GM18517 (cell line): ENCODE measurements at regions not wholly inside any gene's neighbourhood (a gene's known extent, or its start where the extent isn't known, plus 50 kb on each side); places are given as distances from the start of the nearest gene placed in this dataset.

Experiments used
- ATAC-seq: cut with Tn5 transposase; IDR thresholded peaks from one replicate; pipeline ENCODE4 v1.9.1; 2021; ENCODE audit warnings: mild to moderate bottlenecking, moderate library complexity; ENCODE audit not compliant: unreplicated experiment

DNA sequence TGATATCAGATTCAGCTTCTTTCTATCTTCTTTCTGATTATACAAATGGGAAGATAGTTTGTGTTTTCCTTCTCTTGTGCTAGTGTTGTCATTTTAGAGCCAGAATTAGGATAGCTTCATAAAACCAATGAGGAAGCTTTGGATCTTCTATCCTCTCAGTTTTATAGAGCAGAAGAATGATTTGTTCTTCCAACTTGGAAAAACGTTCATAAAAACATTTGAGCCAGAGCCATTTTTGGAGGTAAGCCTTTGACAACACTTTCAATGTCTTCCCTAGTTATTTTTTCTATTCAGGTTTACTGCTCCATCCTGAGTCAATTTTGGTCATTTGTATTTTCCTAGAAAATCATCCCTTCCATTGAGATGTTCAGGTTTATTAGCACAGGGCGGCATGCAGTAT, 91.2 kb upstream of the MYOCD start:
- no peak for ATAC-seq

DNA sequence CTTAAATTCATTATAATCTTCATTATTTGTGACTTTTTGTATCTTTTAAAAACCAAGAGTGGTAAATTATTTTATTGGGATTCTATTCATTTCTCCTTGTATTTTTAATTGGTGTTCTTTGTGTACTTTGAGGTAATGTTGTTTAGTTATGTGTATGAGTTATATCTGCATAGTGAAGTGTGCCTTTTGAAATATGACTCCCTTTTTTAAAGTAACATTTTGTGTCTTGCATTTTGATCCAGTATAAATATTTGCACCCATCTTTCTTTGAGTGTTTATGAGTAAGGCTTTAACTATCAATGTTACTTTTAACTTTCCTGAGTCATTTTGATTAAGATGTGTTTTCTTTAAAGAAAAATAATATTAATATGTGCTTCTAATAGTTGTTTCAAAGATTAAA, 90.0 kb upstream of the MYOCD start:
- ATAC-seq: no peak

DNA sequence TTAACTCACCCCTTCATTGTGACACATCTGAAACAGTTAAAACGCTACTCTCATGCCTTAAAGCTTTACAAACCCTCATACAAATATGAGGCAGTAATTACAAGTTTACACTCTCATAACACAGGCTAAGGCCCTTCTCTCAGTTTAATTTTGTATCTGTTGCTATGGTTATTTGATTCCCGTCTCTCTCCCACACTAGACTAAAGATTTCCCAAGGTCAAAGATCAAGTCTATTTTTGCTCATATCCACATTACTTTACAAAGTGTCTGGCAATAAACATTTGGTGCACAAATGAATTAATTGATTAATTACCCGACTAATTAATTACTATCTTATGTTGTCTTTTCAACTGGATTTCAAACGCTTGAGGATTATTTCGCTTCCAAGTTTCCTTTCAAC, 86.4 kb upstream of the MYOCD start:
- no peak for ATAC-seq

GRCh38 chr17:12580640-12581039, 85.0 kb upstream of the MYOCD start:
- no peak for ATAC-seq

DNA sequence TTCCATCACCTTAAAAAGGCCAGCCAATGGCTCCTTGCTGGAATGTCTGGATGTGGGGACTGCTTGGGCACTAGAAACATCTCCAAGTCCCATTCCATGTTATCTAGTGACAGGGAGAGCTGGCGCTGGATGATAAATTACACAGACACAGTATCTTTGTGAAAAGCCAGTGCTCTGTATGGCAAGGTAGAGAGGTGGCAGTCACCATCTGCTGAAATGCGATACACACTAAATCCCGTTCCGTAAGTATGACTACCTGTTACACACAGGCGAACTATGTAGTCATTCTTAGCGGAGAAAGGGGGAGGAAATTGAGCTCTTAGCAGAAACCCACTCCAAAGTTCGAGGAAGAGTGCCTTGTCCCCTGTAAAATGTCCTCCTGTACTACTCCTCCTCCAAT, 81.0 kb upstream of the MYOCD start:
- no peak for ATAC-seq

GRCh38 chr17:12588531-12588930, 77.2 kb upstream of the MYOCD start:
- ATAC-seq: no peak

- no peak for ATAC-seq
Observed at GRCh38 chr17:12590417-12590816, 75.3 kb upstream of the MYOCD start.

GRCh38 chr17:12591021-12591735, 74.5 kb upstream of the MYOCD start:
- no peak for ATAC-seq

DNA sequence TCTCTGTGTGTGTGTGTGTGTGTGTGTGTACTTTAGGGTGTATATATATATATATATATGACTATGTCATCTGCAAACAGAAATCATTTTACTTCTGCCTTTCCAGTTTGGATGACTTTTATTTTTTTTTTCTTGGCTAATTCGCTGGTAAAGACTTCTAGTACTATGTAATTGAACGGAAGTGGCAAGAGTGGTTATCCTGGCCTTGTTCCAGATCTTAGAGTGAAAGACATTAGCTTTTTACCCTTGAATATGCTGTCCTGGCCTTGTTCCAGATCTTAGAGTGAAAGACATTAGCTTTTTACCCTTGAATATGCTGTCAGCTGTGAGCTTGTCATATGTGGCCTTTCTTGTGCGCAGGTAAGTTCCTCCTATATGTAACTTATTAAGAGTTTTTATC, 72.7 kb upstream of the MYOCD start:
- no peak for ATAC-seq

GRCh38 chr17:12596961-12597360, 68.7 kb upstream of the MYOCD start:
- ATAC-seq: no peak

DNA sequence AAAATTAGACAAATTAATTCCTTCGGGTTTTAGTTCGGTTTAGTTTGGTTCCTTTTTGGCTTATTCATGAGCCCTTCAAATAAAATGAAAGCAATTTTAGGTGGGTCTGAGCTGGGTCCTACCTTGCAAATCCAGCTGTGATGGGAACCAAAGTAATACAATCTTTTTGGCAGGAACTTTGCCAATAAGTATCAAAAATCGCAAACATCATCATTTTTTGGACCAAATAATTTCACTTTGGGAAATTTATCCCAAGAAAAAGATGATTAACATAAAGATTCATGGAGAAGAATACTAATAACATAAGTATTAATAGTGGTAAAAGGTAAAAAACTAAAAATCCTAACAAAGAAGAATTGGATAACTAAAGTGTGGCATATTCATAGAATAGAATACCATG, 67.8 kb upstream of the MYOCD start:
- no peak for ATAC-seq

DNA sequence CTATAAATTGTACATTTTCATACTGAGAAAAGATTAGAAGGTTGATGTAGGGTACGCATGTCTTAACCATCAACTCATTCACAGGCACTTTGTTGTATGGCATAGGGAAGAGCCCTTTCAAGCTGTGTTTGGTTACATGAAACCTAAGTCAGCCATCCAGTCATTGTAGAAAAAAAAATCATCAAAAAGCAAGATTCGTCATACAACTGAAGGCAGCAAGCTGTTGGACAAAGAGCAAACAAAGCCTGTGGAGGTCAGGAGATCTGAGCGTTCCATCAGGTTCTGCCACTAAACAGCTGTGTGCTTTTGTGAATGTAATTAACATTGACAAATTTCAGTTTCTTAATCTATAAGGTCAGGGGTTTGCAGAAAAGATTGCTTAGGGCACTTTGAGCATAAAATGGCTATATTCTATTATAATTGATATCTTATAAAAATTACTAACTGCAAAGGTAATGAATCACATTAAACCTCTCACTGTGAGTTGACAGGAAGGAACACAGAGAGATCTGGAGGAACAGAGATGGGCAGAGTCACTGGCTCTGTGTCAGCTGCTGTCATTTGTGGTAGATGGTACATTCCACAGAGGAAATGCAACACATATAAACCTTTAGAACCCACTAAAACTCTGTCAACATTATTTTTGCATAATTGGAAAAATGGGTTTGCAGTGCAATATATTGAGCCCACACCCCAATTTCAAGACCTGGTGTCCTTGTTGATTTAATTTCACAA, 66.3 kb upstream of the MYOCD start:
- ATAC-seq: no peak

DNA sequence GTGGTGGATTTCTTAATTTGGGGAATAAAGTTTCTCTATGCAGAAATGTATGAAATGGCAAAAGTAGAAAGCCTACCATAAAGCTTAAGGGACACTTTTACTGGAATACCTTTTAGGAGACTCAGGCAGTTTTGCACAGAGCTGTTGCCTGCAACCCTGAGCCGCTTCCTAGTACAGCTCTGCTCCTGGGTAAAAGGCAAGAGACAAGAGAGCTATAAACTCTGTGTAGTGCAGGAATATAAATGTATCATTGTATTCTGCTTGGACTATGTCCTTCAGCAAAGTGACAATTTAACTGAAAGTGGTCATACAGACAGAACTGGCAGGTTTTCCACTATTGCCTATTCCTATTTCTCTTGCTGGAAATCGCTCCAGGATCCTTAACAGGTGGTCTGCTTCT, 65.3 kb upstream of the MYOCD start:
- ATAC-seq: no peak

GRCh38 chr17:12603566-12603965, 62.1 kb upstream of the MYOCD start:
- no peak for ATAC-seq

GRCh38 chr17:12605222-12605621, 60.5 kb upstream of the MYOCD start:
- ATAC-seq: no peak

DNA sequence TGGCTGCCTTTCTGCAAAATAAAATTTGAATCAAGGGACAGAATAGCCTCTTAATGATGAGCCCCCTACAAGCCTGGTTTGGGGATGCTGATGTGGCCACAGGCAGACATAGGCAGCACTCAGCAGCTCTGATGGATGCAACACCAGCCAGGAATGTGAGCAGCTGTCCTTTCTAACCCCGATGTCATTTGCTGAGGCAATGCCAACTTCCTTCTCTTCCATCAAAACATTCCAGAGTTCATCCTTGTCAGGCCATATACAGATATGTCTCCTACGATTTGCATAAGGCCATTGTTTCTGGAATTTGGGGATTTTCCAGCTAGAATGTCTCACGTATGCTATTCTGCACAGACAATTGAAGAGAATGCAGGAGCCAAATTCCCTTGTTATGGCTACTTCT, 52.1 kb upstream of the MYOCD start:
- no peak for ATAC-seq
